Loucy (cell line): ENCODE measurements at regions not wholly inside any gene's neighbourhood (a gene's known extent, or its start where the extent isn't known, plus 50 kb on each side); places are given as distances from the start of the nearest gene placed in this dataset.

Source experiments
- EZH2phosphoT487 ChIP-seq: fragments of 200-600 bp; IDR thresholded peaks from 2 replicates; pipeline ENCODE4 v1.6.1; 2018; ENCODE audit warnings: antibody characterized with exemption, mild to moderate bottlenecking, moderate library complexity, borderline replicate concordance
- TF ChIP-seq, protein P1 (sequence below): fragments of 200-600 bp; sonication (generic); conservative IDR thresholded peaks from 2 replicates; pipeline ENCODE4 v1.5.1; 2014; ENCODE audit warnings: mild to moderate bottlenecking, antibody characterized with exemption, low read length

DNA sequence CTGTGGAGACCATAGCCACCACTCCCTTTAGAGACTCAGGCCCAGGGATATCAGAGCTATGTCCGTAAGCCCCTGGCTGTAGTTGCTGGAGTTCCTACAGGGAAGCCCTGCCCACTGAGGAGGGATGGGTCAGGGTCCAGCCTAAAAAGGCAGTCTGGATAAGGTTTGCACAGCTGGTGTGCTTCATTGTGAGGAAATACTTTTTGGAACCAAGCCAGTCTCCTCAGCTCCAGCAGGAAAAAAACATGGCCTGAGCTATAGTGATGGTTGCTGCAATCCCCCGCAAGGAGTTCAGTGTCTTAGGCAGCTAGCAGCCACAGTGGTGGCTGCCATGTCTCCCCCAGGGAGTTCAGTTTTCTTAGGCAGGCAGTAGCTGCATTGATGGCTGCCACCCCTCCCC, 52.6 kb upstream of the CYP2C8 start:
- TF ChIP-seq, protein P1, sequence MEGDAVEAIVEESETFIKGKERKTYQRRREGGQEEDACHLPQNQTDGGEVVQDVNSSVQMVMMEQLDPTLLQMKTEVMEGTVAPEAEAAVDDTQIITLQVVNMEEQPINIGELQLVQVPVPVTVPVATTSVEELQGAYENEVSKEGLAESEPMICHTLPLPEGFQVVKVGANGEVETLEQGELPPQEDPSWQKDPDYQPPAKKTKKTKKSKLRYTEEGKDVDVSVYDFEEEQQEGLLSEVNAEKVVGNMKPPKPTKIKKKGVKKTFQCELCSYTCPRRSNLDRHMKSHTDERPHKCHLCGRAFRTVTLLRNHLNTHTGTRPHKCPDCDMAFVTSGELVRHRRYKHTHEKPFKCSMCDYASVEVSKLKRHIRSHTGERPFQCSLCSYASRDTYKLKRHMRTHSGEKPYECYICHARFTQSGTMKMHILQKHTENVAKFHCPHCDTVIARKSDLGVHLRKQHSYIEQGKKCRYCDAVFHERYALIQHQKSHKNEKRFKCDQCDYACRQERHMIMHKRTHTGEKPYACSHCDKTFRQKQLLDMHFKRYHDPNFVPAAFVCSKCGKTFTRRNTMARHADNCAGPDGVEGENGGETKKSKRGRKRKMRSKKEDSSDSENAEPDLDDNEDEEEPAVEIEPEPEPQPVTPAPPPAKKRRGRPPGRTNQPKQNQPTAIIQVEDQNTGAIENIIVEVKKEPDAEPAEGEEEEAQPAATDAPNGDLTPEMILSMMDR, result no peak
- TF ChIP-seq EZH2phosphoT487, result no peak
